ENCODE measurements at regions not wholly inside any gene's neighbourhood (a gene's known extent, or its start where the extent isn't known, plus 50 kb on each side); places are given as distances from the start of the nearest gene placed in this dataset.

- no peak for DNase-seq
These were observed 259.9 kb downstream of the ADGRG6 start for GRCh38 chr6:142561511-142562265.

- no peak for DNase-seq
These were observed 261.1 kb downstream of the ADGRG6 start for GRCh38 chr6:142562865-142563264.

DNA sequence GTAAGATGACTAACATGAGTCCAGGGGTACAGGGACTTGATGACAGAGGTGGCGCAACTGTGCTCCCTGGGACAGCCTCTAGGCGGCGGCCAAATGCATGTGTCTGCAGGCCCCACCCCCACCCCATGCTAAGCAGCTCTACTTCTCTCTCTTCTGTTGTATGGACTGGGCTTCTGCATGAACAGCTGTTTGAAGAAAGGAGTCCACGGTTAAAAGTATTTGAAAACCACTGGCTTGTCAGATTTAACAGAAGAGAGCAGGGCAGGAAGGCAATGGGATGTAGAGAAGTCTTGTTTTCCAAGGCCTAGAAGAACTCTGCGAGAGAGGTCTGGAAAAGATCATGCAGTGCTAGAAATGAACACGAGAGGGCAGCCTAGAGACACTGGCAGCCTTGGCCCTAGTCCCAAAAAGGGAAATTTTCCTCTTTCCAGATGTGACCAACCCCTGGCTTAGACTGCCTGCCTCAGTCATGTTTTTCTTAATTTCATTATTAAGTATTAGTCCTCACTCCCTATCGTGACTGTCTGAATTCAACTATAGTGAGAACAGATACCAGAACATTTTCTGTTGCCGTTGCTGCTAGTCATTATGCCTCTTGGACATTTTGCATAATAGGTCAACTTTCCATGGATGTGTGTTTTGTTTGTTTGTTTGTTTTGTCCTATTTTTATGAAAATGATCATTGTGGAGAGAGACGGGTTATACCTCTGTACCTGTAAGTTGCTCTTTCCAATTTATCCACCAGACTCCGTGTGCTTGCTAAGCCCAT, 265.0 kb downstream of the ADGRG6 start:
- DNase-seq, result peak; percentile 54

GRCh38 chr6:142567461-142567860, 265.7 kb downstream of the ADGRG6 start:
- DNase-seq, result no peak

GRCh38 chr6:142568857-142569597, 267.2 kb downstream of the ADGRG6 start:
- no peak for DNase-seq

GRCh38 chr6:142569676-142570075, 267.9 kb downstream of the ADGRG6 start:
- no peak for DNase-seq

DNA sequence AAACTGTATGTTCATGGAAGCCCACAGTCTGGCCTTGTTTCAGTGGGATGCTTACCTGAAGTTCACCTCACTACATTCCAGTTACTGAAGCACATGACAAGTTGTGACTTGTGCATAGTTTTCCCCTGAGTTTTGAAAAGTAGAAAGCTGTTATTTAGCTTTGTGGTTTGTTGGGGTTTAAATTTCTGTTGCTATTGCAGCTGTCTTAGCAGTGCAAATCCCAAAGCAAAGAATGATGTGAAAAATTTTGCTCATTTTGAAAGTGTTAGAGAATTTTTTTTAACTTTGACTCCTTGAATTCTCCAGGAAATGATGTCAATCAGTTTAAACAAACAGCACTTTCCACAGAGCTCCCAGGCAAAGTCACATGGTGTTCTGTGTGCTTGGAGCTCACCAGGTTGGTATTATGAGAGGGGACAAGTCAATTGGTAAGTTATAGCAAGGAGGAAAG, 268.4 kb downstream of the ADGRG6 start:
- DNase-seq, result no peak

- DNase-seq, result no peak
These were observed 291.1 kb downstream of the ADGRG6 start for GRCh38 chr6:142592876-142593275.

GRCh38 chr6:142597836-142598235, 296.0 kb downstream of the ADGRG6 start:
- DNase-seq, result no peak

DNA sequence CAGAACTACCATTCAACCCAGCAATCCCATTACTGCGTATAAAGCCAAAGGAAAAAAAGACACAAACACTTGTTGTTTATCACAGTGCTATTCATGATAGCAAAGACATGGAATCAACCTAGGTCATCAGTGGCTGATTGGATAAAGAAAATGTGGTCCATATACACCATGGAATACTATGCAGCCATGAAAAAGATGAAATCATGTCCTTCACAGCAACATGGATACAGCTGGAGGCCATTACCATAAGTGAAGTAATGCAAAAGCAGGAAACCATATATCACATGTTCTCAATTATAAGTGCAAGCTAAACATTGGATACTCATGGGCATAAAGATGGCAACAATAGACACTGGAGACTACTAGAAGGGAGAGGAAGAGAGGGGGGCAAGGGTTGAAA, 299.6 kb downstream of the ADGRG6 start:
- DNase-seq, result no peak

DNA sequence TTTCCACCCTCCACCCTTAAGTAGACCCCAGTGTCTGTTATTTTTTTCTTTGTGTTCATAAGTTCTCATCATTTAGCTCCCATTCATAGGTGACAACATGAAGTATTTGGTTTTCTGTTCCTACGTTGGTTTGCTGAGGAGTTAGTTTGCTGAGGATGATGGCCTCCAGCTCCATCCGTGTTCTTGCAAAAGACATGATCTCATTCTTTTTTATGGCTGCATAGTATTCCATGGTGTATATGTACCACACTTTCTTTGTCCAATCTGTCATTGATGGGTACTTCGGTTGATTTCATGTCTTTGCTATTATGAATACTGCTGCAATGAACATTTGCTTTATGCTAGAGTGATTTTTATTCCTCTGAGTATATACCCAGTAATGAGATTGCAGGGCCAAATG, 301.2 kb downstream of the ADGRG6 start:
- no peak for DNase-seq

GRCh38 chr6:142605922-142606485, 304.2 kb downstream of the ADGRG6 start:
- DNase-seq, result no peak

- DNase-seq, result no peak
These were observed 311.1 kb downstream of the ADGRG6 start for GRCh38 chr6:142612956-142613355.

DNA sequence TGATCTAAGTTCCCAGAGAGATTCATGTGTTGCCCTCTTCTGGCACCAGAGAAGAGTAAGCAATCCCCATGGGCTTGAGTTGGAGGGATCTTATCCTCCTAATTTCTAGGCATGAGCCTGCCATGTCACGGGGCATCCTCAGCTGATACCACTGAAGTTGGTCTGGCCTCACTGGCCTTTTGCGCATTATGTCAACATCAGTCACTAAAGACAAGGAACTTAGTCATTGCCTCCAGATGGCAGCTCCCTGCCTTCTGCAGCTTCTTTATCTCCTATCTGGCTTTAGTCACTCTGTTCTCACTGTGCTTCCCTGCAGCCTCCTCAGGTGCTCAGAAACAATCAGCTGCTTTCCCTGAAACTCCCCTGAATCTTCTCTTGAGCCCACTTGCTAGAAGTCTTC, 312.2 kb downstream of the ADGRG6 start:
- no peak for DNase-seq

DNA sequence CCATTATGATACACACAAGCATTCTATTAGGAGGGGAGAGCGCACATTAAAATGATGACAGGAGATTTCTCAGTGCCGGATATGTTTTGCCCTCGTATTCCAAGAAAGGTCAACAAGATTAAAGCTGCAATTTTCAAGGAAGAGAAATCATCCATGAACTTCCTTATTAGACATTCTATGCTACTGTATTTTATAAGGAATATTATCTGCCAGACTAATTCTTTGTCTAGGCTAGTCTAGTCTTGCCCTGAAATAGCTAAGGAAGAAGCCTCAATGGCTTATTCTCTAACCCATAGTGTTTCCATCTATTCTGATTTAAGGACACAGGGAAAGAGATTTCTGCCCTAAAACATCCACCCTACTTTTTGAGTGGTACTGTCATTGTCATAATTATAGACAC, 315.4 kb downstream of the ADGRG6 start:
- no peak for DNase-seq

DNA sequence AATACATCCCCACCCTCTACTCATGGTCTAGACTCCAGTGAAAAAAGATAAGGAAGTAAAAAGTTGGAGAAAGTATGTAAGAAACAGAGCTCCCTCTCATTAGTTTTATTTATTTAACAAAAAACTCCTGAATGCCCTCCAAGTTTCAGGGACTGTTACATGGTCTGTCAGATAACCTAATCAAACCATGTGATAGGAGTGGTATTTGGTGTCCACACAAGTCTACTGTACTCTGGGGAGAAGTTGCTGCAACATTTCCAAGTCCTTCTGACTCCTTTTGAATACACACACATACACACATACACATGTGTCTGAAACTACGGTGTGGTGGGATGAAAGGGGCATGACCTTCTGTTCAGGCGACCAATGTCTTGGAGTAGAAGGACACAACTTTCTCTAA, 320.0 kb downstream of the ADGRG6 start:
- DNase-seq, result no peak

DNA sequence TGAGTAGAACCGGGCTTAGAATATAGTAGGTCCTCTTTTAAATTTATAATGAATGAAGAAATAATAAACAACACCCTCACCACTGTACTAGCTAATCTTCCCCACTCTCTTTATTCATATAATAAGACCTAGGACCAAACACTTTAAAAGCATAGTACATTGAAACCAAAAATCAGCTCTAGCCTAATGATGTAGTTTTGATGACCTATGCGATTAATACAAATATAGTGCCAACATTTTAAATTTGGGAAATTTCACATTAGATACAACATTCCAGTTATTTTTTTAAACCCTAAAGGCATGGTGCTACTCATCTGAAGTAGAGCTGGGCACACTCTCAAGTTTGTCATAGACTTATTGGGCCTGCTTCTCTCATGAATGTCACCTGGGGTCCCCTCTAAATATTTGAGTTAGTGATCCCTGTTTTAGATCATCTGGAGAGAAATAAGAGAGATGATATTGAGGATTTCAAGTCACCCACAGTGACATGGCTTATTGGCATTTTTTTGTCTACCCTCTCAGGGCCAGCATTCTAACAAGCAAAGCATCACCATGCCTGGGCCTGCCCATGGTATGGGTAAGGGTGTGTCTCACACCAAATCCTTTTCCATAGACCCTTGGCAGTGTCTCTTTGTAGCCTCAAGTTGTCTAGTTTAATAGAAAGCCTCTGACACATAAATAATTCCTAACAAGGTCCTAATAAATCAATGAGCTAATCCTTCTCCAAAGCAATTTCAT, 319.8 kb downstream of the HIVEP2 start:
- DNase-seq, result no peak

GRCh38 chr6:142627474-142627873, 317.5 kb downstream of the HIVEP2 start:
- DNase-seq, result no peak

- DNase-seq, result no peak
These were observed 313.2 kb downstream of the HIVEP2 start for GRCh38 chr6:142631517-142632385.

DNA sequence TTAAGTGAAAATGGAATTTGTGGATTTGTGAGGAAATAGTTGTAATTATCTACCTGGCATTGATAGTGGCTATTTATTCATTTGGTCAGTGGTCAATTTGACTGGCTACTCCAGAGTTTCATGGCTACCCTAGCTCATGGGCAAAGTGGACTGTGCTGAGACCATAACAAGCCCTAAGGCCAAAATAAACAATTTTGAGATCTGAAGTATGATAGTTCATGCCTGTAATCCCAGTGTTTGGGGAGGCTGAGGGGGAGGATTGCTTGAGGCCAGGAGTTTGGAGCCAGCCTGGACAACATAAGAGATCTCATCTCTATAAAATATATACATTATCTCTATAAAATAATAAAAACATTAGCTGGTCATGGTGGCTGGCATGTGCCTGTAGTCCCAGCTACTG, 311.7 kb downstream of the HIVEP2 start:
- no peak for DNase-seq

DNA sequence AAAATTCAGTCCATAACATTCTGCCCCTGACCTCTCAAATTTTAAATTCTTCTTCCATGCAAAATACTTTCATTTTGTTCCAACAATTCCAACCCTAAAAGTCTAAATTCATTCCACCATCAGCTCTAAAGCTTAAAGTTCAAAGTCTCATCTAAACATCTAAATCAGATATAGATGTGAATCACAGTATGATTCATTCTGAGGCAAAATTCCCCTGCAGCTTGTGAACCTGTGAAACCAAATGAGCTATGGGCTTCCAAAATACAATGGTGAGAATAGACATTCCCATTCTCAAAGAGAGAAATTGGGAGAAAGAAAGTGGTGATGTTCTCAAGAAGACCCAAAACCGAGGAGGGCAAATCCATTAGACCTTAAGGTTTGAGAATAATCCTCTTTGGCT, 309.8 kb downstream of the HIVEP2 start:
- DNase-seq, result no peak
